Activated CD4-positive, alpha-beta T cell treated with anti-CD3 and anti-CD28 coated beads, Interleukin-2, Interleukin-6, amounts not matched to agents 100 ng/mL and 50 ng/mL, durations not matched to agents 16 hours and 8 hours (primary cell): ENCODE measurements at regions not wholly inside any gene's neighbourhood (a gene's known extent, or its start where the extent isn't known, plus 50 kb on each side); places are given as distances from the start of the nearest gene placed in this dataset.

Experiments
- DNase-seq: peaks from one replicate; pipeline ENCODE4 v3.0.0-alpha.2; 2020

- DNase-seq: no peak
Observed at GRCh38 chr2:172372436-172372835, 55.0 kb upstream of the ITGA6 start.

DNA sequence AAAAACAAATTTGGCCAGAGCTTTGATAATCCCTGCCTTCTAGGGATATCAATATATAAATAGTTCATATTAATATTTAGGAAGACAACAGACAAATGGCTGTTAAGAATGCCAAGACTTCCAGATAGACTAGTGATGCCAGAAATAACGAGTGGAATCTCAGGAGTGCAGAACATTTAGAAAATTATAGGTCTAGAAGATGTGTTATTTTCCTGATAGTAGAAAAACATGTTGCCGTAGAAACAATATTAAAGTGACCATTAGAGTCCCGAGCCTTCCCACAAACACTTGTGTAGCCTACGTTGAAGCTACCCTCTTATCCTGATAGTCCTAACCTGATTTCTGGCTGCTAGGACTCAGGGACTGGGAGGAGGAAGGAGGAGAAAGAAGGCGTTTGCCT lies 54.3 kb upstream of the ITGA6 start:
- DNase-seq: no peak

- no peak for DNase-seq
Observed at GRCh38 chr2:172373766-172374165, 53.6 kb upstream of the ITGA6 start.

DNA sequence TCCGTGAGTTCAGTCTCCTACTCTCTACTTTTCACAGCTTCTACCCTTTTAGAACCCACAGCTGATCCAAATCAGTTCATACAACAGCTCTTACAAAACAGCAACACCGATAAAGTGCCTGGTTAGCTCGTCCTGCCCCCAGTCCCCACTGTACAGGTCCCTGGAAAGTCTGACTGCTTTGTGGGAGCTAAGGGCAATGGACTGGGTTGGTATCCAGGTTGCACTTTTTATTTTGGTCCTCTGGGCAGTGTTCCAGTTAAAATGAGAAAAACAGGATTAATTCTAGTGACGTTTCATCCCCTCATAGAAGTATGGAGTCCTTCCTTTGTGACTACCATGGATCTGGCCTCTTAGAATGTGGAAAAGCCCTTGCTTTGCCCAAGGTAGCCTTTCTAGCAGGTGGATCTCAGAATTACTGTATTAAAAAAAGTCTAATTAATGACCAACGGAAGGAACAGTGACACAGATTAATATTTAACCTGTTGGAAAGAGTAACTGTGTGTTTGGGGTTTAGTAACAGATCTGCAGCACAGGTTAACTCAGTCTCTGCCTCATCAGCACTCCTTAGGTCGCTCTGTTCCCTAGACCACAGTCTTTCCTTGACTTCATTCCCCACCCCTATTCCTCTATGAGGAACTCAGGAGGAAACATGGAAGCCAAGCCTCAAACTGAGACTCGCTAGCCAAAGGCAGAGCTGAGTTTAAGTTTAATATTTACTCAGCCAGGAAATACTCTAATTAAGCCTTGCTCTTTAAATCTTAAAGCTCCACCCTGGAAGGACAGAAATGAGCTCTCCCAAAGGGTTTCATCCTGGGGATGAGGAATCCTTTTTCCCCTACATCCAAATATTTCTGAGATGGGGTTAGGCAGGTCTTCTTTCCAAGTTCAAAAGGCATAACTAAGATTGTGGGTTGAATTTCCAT lies 52.8 kb upstream of the ITGA6 start:
- no peak for DNase-seq

- DNase-seq: no peak
Observed at GRCh38 chr2:172375251-172375650, 52.1 kb upstream of the ITGA6 start.

DNA sequence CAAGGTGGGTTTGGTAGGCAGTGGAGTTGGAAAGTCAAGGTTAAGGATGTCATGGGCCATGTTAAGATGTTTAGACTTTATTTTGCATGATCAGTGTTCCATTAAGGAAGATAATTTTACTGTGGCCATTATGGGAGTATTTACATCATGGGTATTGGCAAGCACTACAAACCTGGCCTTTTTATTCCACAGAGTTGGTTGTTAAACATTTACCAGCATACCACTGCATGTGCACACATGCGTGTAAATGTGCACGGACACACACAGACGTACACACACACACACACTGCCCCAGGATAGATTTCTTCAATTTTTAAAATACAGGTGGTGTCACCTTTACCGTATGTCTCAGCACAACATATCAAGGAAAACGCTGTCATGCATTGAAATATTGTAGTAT lies 51.4 kb upstream of the ITGA6 start:
- DNase-seq: no peak

DNA sequence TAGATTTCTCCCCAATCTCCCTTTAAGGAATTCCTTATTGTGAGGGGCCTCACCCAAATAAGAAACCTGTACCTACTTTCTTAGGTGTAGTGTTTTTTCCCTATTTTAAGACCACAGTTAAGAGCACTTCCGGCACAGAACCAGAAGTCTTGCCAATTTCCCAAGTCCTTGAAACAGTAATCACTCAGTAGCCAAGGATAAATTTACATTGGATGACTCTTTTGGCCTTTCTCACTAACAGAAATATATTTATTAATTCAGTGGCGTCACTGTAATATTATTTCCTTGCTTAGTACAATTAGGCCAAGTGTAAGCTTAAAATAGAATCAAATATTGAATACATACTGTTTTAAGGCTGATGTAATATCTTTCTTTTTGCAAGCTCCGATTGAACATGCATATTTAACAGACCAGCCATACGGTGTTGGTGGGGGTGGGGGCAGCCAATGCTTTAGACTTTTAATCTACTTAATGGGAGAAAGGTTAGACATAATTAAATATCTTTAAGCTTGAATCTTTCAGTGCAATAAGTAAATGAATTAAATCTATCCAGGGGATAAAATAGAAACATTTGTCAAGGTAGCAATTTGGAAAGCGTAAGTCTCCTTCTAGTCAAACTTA lies 50.8 kb upstream of the ITGA6 start:
- DNase-seq: no peak

- DNase-seq: no peak
Observed at GRCh38 chr2:172377408-172377807, 50.0 kb upstream of the ITGA6 start.
